Upper lobe of right lung (tissue), 1 donor: ENCODE measurements at regions not wholly inside any gene's neighbourhood (a gene's known extent, or its start where the extent isn't known, plus 50 kb on each side); places are given as distances from the start of the nearest gene placed in this dataset.
"Not testable (repeated sequence)": the region's sequence is repeated elsewhere in the genome, so short reads cannot be mapped to it uniquely, and the experiment has no call there.

Source experiments
- ATAC-seq: fragments of 200-7000 bp; cut with Tn5 transposase; one replicate; pipeline ENCODE4 v1.9.1; 2020; ENCODE audit warnings: mild to moderate bottlenecking, moderate library complexity
- DNase-seq: peaks from one replicate; pipeline ENCODE4 v3.0.0-alpha.2; 2020
- H3K27ac ChIP-seq: fragments of 200-600 bp; one replicate; pipeline ENCODE4 v1.8.0; 2022
- H3K27me3 ChIP-seq: fragments of 200-600 bp; one replicate; pipeline ENCODE4 v1.8.0; 2022; ENCODE audit warnings: mild to moderate bottlenecking
- H3K36me3 ChIP-seq: fragments of 200-600 bp; one replicate; pipeline ENCODE4 v1.8.0; 2022
- H3K4me1 ChIP-seq: fragments of 200-600 bp; one replicate; pipeline ENCODE4 v1.8.0; 2022
- H3K4me3 ChIP-seq: fragments of 200-600 bp; one replicate; pipeline ENCODE4 v1.8.0; 2022; ENCODE audit warnings: mild to moderate bottlenecking
- H3K9me3 ChIP-seq: fragments of 200-600 bp; one replicate; pipeline ENCODE4 v1.8.0; 2022
- intact Hi-C: fragments of 100-400 bp; cut with DNase I; formaldehyde crosslinking; loops from one replicate; pipeline ENCODE4 v1.11.0; 2022
- TF ChIP-seq, protein P1 (sequence below): fragments of 200-600 bp; IDR thresholded peaks from one replicate; pipeline ENCODE4 v1.8.0; 2022; ENCODE audit warnings: antibody characterized with exemption
- donor health status: DM: no; HTN: yes; CAD: no; lungs with severe emphysema.

DNA sequence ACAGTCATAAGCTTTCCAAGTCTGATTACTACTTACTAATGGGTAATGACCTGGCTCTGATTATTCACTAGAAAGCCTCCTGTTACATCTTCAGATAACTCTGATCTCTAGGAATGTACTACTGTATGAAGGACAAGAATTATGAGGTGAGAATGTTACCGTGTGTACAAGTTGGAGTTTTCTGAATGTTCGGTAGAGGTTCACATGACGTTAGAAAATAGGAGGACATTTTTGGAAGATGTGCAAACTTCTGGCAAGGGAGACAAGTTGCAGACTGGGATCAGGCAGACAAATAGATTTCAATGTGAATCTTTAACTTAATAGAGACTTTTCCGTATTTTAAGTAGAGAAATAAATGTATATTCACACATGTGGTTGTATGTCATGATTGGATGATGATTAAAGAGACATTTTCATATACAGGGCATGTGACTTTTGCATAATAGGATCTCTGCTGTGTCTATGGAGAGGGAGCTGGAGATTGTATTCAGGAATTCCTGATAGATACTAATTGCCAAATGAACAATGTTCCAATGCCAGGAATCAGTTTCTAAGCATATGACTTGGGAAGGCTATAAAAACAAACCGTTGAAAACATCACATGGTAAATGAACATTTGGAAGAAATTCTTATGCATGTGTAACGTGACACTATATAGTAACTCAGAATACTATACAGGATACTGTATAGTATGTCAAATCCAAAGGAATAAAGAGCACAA is 1695.8 kb upstream of the PIK3C3 start:
- intact Hi-C loops: no loop called here
- ATAC-seq (no peak), DNase-seq (no peak)
- Histone ChIP-seq H3K27me3 (no peaks in the 10 kb centered on the region), H3K4me3 (no peak overlapping the region), H3K36me3 (no peaks in the 10 kb centered on the region), H3K9me3 (no peaks in the 10 kb centered on the region), H3K4me1 (no peaks in the 10 kb centered on the region), H3K27ac (no peak overlapping the region)
- TF ChIP-seq, protein P1, sequence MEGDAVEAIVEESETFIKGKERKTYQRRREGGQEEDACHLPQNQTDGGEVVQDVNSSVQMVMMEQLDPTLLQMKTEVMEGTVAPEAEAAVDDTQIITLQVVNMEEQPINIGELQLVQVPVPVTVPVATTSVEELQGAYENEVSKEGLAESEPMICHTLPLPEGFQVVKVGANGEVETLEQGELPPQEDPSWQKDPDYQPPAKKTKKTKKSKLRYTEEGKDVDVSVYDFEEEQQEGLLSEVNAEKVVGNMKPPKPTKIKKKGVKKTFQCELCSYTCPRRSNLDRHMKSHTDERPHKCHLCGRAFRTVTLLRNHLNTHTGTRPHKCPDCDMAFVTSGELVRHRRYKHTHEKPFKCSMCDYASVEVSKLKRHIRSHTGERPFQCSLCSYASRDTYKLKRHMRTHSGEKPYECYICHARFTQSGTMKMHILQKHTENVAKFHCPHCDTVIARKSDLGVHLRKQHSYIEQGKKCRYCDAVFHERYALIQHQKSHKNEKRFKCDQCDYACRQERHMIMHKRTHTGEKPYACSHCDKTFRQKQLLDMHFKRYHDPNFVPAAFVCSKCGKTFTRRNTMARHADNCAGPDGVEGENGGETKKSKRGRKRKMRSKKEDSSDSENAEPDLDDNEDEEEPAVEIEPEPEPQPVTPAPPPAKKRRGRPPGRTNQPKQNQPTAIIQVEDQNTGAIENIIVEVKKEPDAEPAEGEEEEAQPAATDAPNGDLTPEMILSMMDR: no peak

DNA sequence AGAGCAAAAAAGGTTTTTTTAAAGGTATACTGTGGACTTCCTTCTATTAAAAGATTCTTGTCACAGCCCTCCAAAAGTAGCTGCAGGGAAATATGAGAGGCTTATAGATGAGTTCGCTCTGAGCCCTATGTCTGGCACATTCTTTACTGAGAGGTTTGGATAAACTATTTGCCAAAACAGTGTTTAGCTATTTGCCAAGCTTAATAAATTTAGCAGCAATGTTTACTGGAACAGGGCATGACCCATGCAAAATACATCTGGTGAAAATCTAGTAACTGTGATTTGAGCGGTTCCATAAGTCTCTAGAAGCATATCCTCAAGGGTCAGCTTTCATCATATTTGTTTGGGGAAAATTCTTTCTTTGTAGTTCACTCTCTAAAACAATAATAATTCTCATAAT is 1696.7 kb upstream of the PIK3C3 start:
- no peaks in the 10 kb centered on the region for H3K27me3 ChIP-seq
- H3K4me1 ChIP-seq: no peaks in the 10 kb centered on the region
- TF ChIP-seq, protein P1: no peak
- DNase-seq (no peak), ATAC-seq (no peak)
- H3K4me3 ChIP-seq: no peak overlapping the region
- H3K9me3 ChIP-seq: no peaks in the 10 kb centered on the region
- H3K27ac ChIP-seq: no peak overlapping the region
- no peaks in the 10 kb centered on the region for H3K36me3 ChIP-seq
- intact Hi-C loops: no loop called here

DNA sequence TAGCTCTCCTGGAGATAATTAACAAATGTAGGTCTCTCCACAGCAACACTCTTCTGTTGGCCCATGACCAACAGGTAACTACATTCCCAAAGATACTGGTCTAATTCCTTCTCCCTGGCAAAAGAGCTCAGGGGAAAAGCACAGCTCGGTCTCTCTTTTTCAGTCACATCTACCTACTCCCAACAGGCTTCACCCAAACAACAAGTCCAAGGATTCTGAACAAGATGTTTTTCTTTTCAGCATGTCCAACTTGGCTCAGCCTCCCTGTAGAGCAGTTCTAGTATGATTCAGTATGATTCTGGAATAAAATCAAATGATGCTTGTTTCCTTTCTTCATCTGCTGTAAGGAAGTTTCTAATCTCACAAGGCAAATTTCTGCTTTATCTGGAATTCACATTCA is 1704.8 kb upstream of the PIK3C3 start:
- Histone ChIP-seq H3K4me3 (no peak overlapping the region), H3K27ac (no peak overlapping the region), H3K36me3 (no peaks in the 10 kb centered on the region), H3K4me1 (no peaks in the 10 kb centered on the region), H3K9me3 (no peaks in the 10 kb centered on the region), H3K27me3 (no peaks in the 10 kb centered on the region)
- no peak for ATAC-seq
- no peak for DNase-seq
- TF ChIP-seq, protein P1: no peak
- intact Hi-C loops: no loop called here

DNA sequence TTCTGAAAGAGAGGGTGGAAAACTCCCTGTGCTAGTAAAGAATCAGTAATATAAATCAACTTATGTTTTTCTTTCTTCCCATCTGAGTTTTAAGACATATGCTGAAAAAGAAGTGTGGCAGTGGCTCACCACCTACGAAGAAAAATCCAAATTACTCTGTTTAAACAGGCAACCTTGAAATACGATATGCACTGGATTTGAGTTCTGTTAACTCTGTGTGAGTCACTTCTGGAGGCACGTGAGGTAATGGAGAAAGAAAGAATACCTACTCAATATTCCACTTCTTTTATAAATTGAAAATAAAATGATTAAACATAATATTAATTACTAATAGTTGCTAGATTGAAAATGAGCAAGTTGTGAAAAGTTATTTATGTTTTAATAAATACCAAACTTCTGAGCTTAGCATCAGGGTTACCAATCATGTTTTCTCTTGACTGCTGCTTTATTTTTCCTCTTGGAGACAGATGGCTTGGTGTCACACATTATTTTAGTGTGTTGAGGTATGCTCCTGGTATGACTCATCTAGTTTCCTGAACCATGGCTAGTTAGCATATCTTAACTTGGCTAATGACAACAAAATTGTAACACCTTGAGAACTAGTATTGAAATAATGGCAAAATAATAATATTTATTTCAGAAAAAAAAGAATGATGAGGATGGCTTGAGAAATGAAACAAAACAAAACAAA is 1705.5 kb upstream of the PIK3C3 start:
- Histone ChIP-seq H3K4me1 (no peaks in the 10 kb centered on the region), H3K36me3 (no peaks in the 10 kb centered on the region), H3K27me3 (no peaks in the 10 kb centered on the region), H3K4me3 (no peak overlapping the region), H3K27ac (no peak overlapping the region), H3K9me3 (no peaks in the 10 kb centered on the region)
- no peak for DNase-seq
- no peak for ATAC-seq
- TF ChIP-seq, protein P1: no peak
- intact Hi-C loops: no loop called here

DNA sequence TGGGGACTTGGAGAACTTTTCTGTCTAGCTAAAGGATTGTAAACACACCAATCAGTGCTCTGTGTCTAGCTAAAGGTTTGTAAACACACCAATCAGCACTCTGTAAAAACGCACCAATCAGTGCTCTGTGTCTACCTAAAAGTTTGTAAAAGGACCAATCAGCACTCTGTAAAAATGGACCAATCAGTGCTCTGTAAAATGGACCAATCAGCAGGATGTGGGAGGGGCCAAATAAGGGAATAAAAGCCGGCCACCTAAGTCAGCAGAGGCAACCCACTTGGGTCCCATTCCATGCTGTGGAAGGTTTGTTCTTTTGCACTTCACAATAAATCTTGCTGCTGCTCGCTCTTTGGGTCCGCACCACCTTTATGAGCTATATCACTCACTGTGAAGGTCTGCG is 1709.4 kb upstream of the PIK3C3 start:
- H3K36me3 ChIP-seq, H3K9me3 ChIP-seq, intact Hi-C loops, DNase-seq, ATAC-seq, H3K4me1 ChIP-seq, H3K27ac ChIP-seq, H3K27me3 ChIP-seq, H3K4me3 ChIP-seq: not testable (repeated sequence)

DNA sequence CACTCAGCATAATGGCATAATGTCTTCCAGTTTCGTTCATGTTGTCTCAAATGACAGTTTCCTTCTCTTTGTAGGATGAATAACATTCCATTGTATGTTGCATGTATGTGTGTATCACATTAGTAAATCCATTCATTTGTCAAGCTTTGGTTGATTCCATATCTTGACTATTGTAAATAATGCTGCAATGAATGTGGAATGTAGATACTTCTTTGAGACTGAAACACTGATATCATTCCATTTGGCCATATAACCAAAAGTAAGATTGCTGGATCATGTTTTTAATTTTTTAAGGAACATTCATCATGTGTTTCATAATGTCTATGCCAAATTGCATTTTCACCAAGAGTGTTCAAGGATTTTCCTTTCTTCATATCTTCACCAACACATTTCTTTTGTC is 1711.4 kb upstream of the PIK3C3 start:
- H3K4me1 ChIP-seq: no peaks in the 10 kb centered on the region
- intact Hi-C loops: no loop called here
- H3K9me3 ChIP-seq: no peaks in the 10 kb centered on the region
- no peak overlapping the region for H3K4me3 ChIP-seq
- H3K27ac ChIP-seq: no peak overlapping the region
- no peaks in the 10 kb centered on the region for H3K27me3 ChIP-seq
- DNase-seq (no peak), ATAC-seq (no peak)
- TF ChIP-seq, protein P1: no peak
- no peaks in the 10 kb centered on the region for H3K36me3 ChIP-seq
